K562 (cell line): ENCODE measurements at regions not wholly inside any gene's neighbourhood (a gene's known extent, or its start where the extent isn't known, plus 50 kb on each side); places are given as distances from the start of the nearest gene placed in this dataset.
A peak's percentile ranks its signal among the peaks of the same experiment; 100 is the strongest.

Experiments
- ATAC-seq: fragments of 200-7000 bp; cut with Tn5 transposase; 3 replicates; pipeline ENCODE4 v1.9.1; 2020; ENCODE audit warnings: moderate library complexity
- BruUV-seq: library from RNA; stranded (reverse); fragments of 400-500 nt; replicated peaks from 2 replicates; lab custom pipeline; 2021; lab: Mats Ljungman, UMichigan
- CTCF ChIA-PET: fragments of 300-600 bp; formaldehyde crosslinking; extraction: SDS; loops from one replicate; lab custom pipeline; 2021; ENCODE audit warnings: low intra/inter-chr PET ratio; lab: Yijun Ruan, JAX
- POLR2A ChIA-PET: fragments of 300-600, 350-650 bp; sonication (Branson Sonifier 250); formaldehyde crosslinking; extraction: SDS; loops from one replicate; lab custom pipeline; 2021; ENCODE audit warnings: antibody characterized with exemption, inconsistent platforms; lab: Yijun Ruan, JAX
- DNase-seq, 4 experiments: peaks; one replicate each; pipeline versions ENCODE4 v3.0.0 to v3.0.0-alpha.2; 2011 to 2018; ENCODE audit warnings: low spot score in 3 of 4, mixed read lengths in 3 of 4; ENCODE audit errors: extremely low read depth in 1 of 4
- FAIRE-seq: peaks from 2 replicates; lab custom pipeline; 2011; peaks lifted over from hg19 to GRCh38; lab: Jason Lieb, UNC
- H2AFZ ChIP-seq: 2 replicates; pipeline ENCODE4 v1.6.0; 2011; ENCODE audit warnings: low read depth, low read length, control low read depth, inconsistent platforms
- H3K27ac ChIP-seq: fragments of 200-600 bp; 3 replicates; pipeline ENCODE4 v1.8.0; 2011; ENCODE audit warnings: low read depth, mild to moderate bottlenecking, control low read depth, inconsistent platforms, low read length, moderate library complexity, mixed read lengths; ENCODE audit errors: extremely low read depth
- H3K27me3 ChIP-seq, 2 experiments: fragments of 300-600 bp in 1 of 2; 2 replicates in 1 of 2; 3 replicates in 1 of 2; pipeline versions ENCODE4 v1.6.0 to v1.8.0; 2011; ENCODE audit warnings: inconsistent platforms in 2 of 2, low read length in 2 of 2, mild to moderate bottlenecking in 1 of 2, mixed read lengths in 1 of 2, moderate library complexity in 1 of 2; ENCODE audit not compliant: control insufficient read depth in 2 of 2, insufficient read depth in 2 of 2
- H3K36me3 ChIP-seq: fragments of 300-600 bp; 3 replicates; pipeline ENCODE4 v1.8.0; 2011; ENCODE audit warnings: mild to moderate bottlenecking, low read length, inconsistent platforms; ENCODE audit not compliant: control insufficient read depth, insufficient read depth
- H3K4me1 ChIP-seq, 2 experiments: fragments of 200-600 bp in 1 of 2; replicated peaks in 1 of 2; 2 replicates in 1 of 2; 3 replicates in 1 of 2; pipeline versions ENCODE4 v1.5.1 to v1.8.0; 2011; ENCODE audit warnings: inconsistent platforms in 2 of 2, low read length in 2 of 2, mild to moderate bottlenecking in 1 of 2, mixed read lengths in 1 of 2, moderate library complexity in 1 of 2; ENCODE audit not compliant: control insufficient read depth in 2 of 2, insufficient read depth in 2 of 2
- H3K4me2 ChIP-seq: 2 replicates; pipeline ENCODE4 v1.6.1; 2011; ENCODE audit warnings: low read length, control low read depth, inconsistent platforms, mixed read lengths; ENCODE audit not compliant: insufficient read depth
- H3K4me3 ChIP-seq: fragments of 200-600 bp; sonication (generic), shearing (Covaris generic); 2 replicates; pipeline ENCODE4 v1.5.1; 2016; ENCODE audit warnings: control low read depth, inconsistent platforms
- H3K79me2 ChIP-seq: fragments of 200-600 bp; 3 replicates; pipeline ENCODE4 v1.8.0; 2011; ENCODE audit warnings: low read length, inconsistent platforms; ENCODE audit not compliant: control insufficient read depth, insufficient read depth
- H3K9ac ChIP-seq, 2 experiments: 2 replicates each; pipeline versions ENCODE4 v1.6.0 to v1.6.1; 2011; ENCODE audit warnings: low read depth in 2 of 2, low read length in 2 of 2, control low read depth in 1 of 2, inconsistent platforms in 1 of 2, mild to moderate bottlenecking in 1 of 2, mixed read lengths in 1 of 2; ENCODE audit not compliant: insufficient read depth in 1 of 2
- H3K9me1 ChIP-seq: one replicate; pipeline ENCODE4 v1.6.0; 2011; ENCODE audit warnings: inconsistent platforms, mild to moderate bottlenecking, low read length, moderate library complexity; ENCODE audit not compliant: control insufficient read depth, insufficient read depth
- H3K9me3 ChIP-seq: replicated peaks from 2 replicates; pipeline ENCODE4 v1.5.1; 2011; ENCODE audit warnings: low read depth, low read length, inconsistent platforms; ENCODE audit not compliant: control insufficient read depth, insufficient read depth
- H4K20me1 ChIP-seq: replicated peaks from 2 replicates; pipeline ENCODE4 v1.6.1; 2011; ENCODE audit warnings: low read length, inconsistent platforms, mixed read lengths; ENCODE audit not compliant: control insufficient read depth, insufficient read depth
- C11orf30 ChIP-seq: fragments of 450-650 bp; IDR thresholded peaks from 2 replicates; pipeline ENCODE4 v1.6.1; 2016; ENCODE audit warnings: low read depth, mild to moderate bottlenecking
- FOXJ3 ChIP-seq: sonication (generic); formaldehyde crosslinking; IDR thresholded peaks from 2 replicates; pipeline ENCODE4 v1.4.0; 2020; ENCODE audit warnings: mild to moderate bottlenecking, missing genetic modification reagents
- GABPB1 ChIP-seq: sonication (generic); formaldehyde crosslinking; IDR thresholded peaks from 2 replicates; pipeline ENCODE4 v1.8.0; 2022; ENCODE audit warnings: mild to moderate bottlenecking, missing genetic modification reagents
- MAFF ChIP-seq: IDR thresholded peaks from 2 replicates; pipeline ENCODE4 v1.6.1; 2012; ENCODE audit warnings: low read length, improper control_type of control experiment
- MAFG ChIP-seq: fragments of 450-650 bp; conservative IDR thresholded peaks from 2 replicates; pipeline ENCODE4 v1.6.1; 2016; ENCODE audit warnings: missing genetic modification characterization, missing compliant biosample characterization
- MAFK ChIP-seq: IDR thresholded peaks from 2 replicates; pipeline ENCODE4 v1.6.1; 2011; ENCODE audit warnings: low read length, improper control_type of control experiment
- ZNF316 ChIP-seq: fragments of 450-650 bp; IDR thresholded peaks from 2 replicates; pipeline ENCODE4 v1.6.1; 2016
- in situ Hi-C: fragments of 300-500 bp; cut with MboI; formaldehyde crosslinking; loops from 4 replicates; pipeline ENCODE4 v1.15.0; 2018; ENCODE audit warnings: inconsistent platforms, mixed read lengths
- intact Hi-C: fragments of 100-400 bp; cut with micrococcal nuclease; formaldehyde crosslinking; loops from 2 replicates; pipeline ENCODE4 v1.14.2; 2022
- TF ChIP-seq, protein P1 (sequence below): fragments of 450-650 bp; formaldehyde crosslinking; IDR thresholded peaks from 2 replicates; pipeline ENCODE4 v1.4.0; 2020; ENCODE audit warnings: mild to moderate bottlenecking, moderate library complexity

DNA sequence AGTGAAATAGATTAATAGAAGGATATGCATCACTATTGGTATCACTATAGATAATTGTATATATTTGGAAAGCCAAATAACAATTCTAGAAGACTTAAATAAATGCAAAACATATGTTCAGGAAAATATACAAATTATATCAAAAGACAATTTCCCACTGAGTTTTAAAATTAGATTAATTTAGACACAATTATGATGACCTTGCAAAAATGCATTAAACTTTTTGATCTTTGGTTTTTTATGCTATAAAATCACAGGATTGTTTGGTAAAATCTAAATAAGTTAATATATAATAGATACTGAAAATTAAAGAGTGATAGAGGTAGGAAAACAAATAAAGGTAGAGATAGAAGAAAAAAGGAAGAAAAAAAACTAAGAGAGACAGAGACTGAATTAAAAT is 2027.7 kb downstream of the MRPL39 start:
- POLR2A ChIA-PET = interaction anchor here (0.9 kb wide), 1 partner anchor 12 kb away, joined by 3 read pairs; no protein-coding TSS in a partner anchor
- Histone ChIP-seq H3K27me3 (no peaks in the 10 kb centered on the region), H3K4me2 (no peak overlapping the region), H3K9me1 (no peaks in the 10 kb centered on the region), H3K9me3 (no peaks in the 10 kb centered on the region), H4K20me1 (no peaks in the 10 kb centered on the region), H3K36me3 (no peaks in the 10 kb centered on the region), H2AFZ (no peak overlapping the region), H3K4me3 (no peak overlapping the region), H3K27ac (no peak overlapping the region), H3K79me2 (no peaks in the 10 kb centered on the region), H3K9ac (no peak overlapping the region), H3K4me1 (no peaks in the 10 kb centered on the region)
- ATAC-seq = no peak
- intact Hi-C loops = no loop called here
- no TSS peak for BruUV-seq
- CTCF ChIA-PET = no interaction called here
- TF ChIP-seq C11orf30 (peak; percentile 73), FOXJ3 (CRISPR knock-in tag) (no peak), MAFG (tag) (peak; percentile 82), MAFF (peak; percentile 84; the same call in 1 of the 2 replicates), ZNF316 (peak; percentile 88), GABPB1 (no peak), MAFK (peak; percentile 89)
- TF ChIP-seq, protein P1, sequence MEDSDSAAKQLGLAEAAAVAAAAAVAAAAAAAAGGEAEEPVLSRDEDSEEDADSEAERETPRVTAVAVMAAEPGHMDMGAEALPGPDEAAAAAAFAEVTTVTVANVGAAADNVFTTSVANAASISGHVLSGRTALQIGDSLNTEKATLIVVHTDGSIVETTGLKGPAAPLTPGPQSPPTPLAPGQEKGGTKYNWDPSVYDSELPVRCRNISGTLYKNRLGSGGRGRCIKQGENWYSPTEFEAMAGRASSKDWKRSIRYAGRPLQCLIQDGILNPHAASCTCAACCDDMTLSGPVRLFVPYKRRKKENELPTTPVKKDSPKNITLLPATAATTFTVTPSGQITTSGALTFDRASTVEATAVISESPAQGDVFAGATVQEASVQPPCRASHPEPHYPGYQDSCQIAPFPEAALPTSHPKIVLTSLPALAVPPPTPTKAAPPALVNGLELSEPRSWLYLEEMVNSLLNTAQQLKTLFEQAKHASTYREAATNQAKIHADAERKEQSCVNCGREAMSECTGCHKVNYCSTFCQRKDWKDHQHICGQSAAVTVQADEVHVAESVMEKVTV (CRISPR knock-in tag) = no peak
- in situ Hi-C loops = no loop called here
- no peak for DNase-seq
- no peak for FAIRE-seq
